Central memory CD8-positive, alpha-beta T cell (primary cell): ENCODE measurements at regions not wholly inside any gene's neighbourhood (a gene's known extent, or its start where the extent isn't known, plus 50 kb on each side); places are given as distances from the start of the nearest gene placed in this dataset.

Experiments used
- ATAC-seq: fragments of 150-1000 bp; cut with Tn5 transposase; replicated peaks from 2 replicates; pipeline ENCODE4 v1.10.0; 2022; ENCODE audit warnings: mild to moderate bottlenecking, moderate FRiP score, moderate number of reproducible peaks; ENCODE audit not compliant: poor library complexity, severe bottlenecking; ENCODE audit errors: extremely low read depth
- DNase-seq, 2 donors: peaks; one replicate each; pipeline ENCODE4 v3.0.0; 2021; ENCODE audit warnings: low spot score in 2 of 2
- H3K27ac Mint-ChIP-seq: one replicate; pipeline ENCODE4 v1.8.0; 2022; ENCODE audit warnings: low read depth, mild to moderate bottlenecking, moderate library complexity, mixed read lengths
- H3K27me3 Mint-ChIP-seq: one replicate; pipeline ENCODE4 v1.8.0; 2022; ENCODE audit warnings: mixed read lengths
- H3K36me3 Mint-ChIP-seq: one replicate; pipeline ENCODE4 v1.8.0; 2022; ENCODE audit warnings: mild to moderate bottlenecking, moderate library complexity, mixed read lengths; ENCODE audit not compliant: insufficient read depth
- H3K4me1 Mint-ChIP-seq: one replicate; pipeline ENCODE4 v1.8.0; 2022; ENCODE audit warnings: mixed read lengths
- H3K4me3 Mint-ChIP-seq: one replicate; pipeline ENCODE4 v1.8.0; 2022; ENCODE audit warnings: mild to moderate bottlenecking, moderate library complexity, mixed read lengths
- H3K9me3 Mint-ChIP-seq: one replicate; pipeline ENCODE4 v1.8.0; 2022; ENCODE audit warnings: mixed read lengths

GRCh38 chr5:35442885-35443639, 174.6 kb upstream of the SPEF2 start:
- H3K9me3 Mint-ChIP-seq: no peaks in the 10 kb centered on the region
- H3K36me3 Mint-ChIP-seq: no peaks in the 10 kb centered on the region
- no peak overlapping the region for H3K27ac Mint-ChIP-seq
- no peak overlapping the region for H3K4me3 Mint-ChIP-seq
- peaks cover 56% of the 10 kb centered on the region for H3K27me3 Mint-ChIP-seq
- DNase-seq: no peak
- no peak for ATAC-seq
- H3K4me1 Mint-ChIP-seq: no peaks in the 10 kb centered on the region

GRCh38 chr5:35440409-35440808, 177.3 kb upstream of the SPEF2 start:
- Mint-ChIP-seq H3K36me3 (no peaks in the 10 kb centered on the region), H3K4me1 (no peaks in the 10 kb centered on the region), H3K27me3 (peaks cover 53% of the 10 kb centered on the region), H3K27ac (no peak overlapping the region), H3K9me3 (no peaks in the 10 kb centered on the region), H3K4me3 (no peak overlapping the region)
- DNase-seq (no peak), ATAC-seq (no peak)

- no peaks in the 10 kb centered on the region for H3K4me1 Mint-ChIP-seq
- H3K36me3 Mint-ChIP-seq: no peaks in the 10 kb centered on the region
- no peak overlapping the region for H3K4me3 Mint-ChIP-seq
- no peaks in the 10 kb centered on the region for H3K9me3 Mint-ChIP-seq
- H3K27ac Mint-ChIP-seq: no peak overlapping the region
- DNase-seq (no peak), ATAC-seq (no peak)
- H3K27me3 Mint-ChIP-seq: peaks cover 53% of the 10 kb centered on the region
Observed at GRCh38 chr5:35438786-35439185, 178.9 kb upstream of the SPEF2 start.

- no peaks in the 10 kb centered on the region for H3K4me1 Mint-ChIP-seq
- H3K36me3 Mint-ChIP-seq: no peaks in the 10 kb centered on the region
- no peaks in the 10 kb centered on the region for H3K9me3 Mint-ChIP-seq
- H3K27me3 Mint-ChIP-seq: peaks cover 53% of the 10 kb centered on the region
- no peak overlapping the region for H3K4me3 Mint-ChIP-seq
- no peak overlapping the region for H3K27ac Mint-ChIP-seq
- ATAC-seq (no peak), DNase-seq (no peak)
Observed at GRCh38 chr5:35438288-35438687, 179.4 kb upstream of the SPEF2 start.

- no peaks in the 10 kb centered on the region for H3K4me1 Mint-ChIP-seq
- no peaks in the 10 kb centered on the region for H3K36me3 Mint-ChIP-seq
- H3K9me3 Mint-ChIP-seq: no peaks in the 10 kb centered on the region
- DNase-seq: no peak
- no peak overlapping the region for H3K27ac Mint-ChIP-seq
- H3K4me3 Mint-ChIP-seq: no peak overlapping the region
- no peak for ATAC-seq
- peaks cover 55% of the 10 kb centered on the region for H3K27me3 Mint-ChIP-seq
Observed at GRCh38 chr5:35436400-35437057, 181.1 kb upstream of the SPEF2 start.

- Mint-ChIP-seq H3K4me1 (no peaks in the 10 kb centered on the region), H3K4me3 (no peak overlapping the region), H3K9me3 (no peaks in the 10 kb centered on the region), H3K36me3 (no peaks in the 10 kb centered on the region), H3K27ac (no peak overlapping the region), H3K27me3 (peaks cover 24% of the 10 kb centered on the region)
- DNase-seq (no peak), ATAC-seq (no peak)
Observed at GRCh38 chr5:35430381-35431162, 187.1 kb upstream of the SPEF2 start.

GRCh38 chr5:35420200-35420599, 189.9 kb upstream of the PRLR start:
- DNase-seq (no peak), ATAC-seq (no peak)
- Mint-ChIP-seq H3K4me3 (no peak overlapping the region), H3K4me1 (no peaks in the 10 kb centered on the region), H3K9me3 (no peaks in the 10 kb centered on the region), H3K36me3 (no peaks in the 10 kb centered on the region), H3K27me3 (peaks cover 43% of the 10 kb centered on the region), H3K27ac (no peak overlapping the region)

- Mint-ChIP-seq H3K36me3 (peaks cover 2% of the 10 kb centered on the region), H3K4me1 (no peaks in the 10 kb centered on the region), H3K27ac (no peak overlapping the region), H3K4me3 (no peak overlapping the region), H3K9me3 (no peaks in the 10 kb centered on the region), H3K27me3 (peaks cover 36% of the 10 kb centered on the region)
- ATAC-seq: no peak
- DNase-seq: no peak
Observed at GRCh38 chr5:35417040-35417439, 186.8 kb upstream of the PRLR start.

- peaks cover 30% of the 10 kb centered on the region for H3K27me3 Mint-ChIP-seq
- ATAC-seq (no peak), DNase-seq (no peak)
- no peak overlapping the region for H3K4me3 Mint-ChIP-seq
- no peaks in the 10 kb centered on the region for H3K4me1 Mint-ChIP-seq
- no peak overlapping the region for H3K27ac Mint-ChIP-seq
- no peaks in the 10 kb centered on the region for H3K9me3 Mint-ChIP-seq
- peaks cover 2% of the 10 kb centered on the region for H3K36me3 Mint-ChIP-seq
Observed at GRCh38 chr5:35416217-35416988, 186.1 kb upstream of the PRLR start.

GRCh38 chr5:35415309-35415708, 185.0 kb upstream of the PRLR start:
- no peaks in the 10 kb centered on the region for H3K4me1 Mint-ChIP-seq
- no peak overlapping the region for H3K27ac Mint-ChIP-seq
- no peak overlapping the region for H3K4me3 Mint-ChIP-seq
- peaks cover 20% of the 10 kb centered on the region for H3K27me3 Mint-ChIP-seq
- H3K36me3 Mint-ChIP-seq: peaks cover 2% of the 10 kb centered on the region
- ATAC-seq (no peak), DNase-seq (no peak)
- no peaks in the 10 kb centered on the region for H3K9me3 Mint-ChIP-seq

GRCh38 chr5:35409361-35409760, 179.1 kb upstream of the PRLR start:
- Mint-ChIP-seq H3K27ac (no peak overlapping the region), H3K36me3 (peaks cover 2% of the 10 kb centered on the region), H3K27me3 (no peaks in the 10 kb centered on the region), H3K4me1 (no peaks in the 10 kb centered on the region), H3K4me3 (no peak overlapping the region), H3K9me3 (no peaks in the 10 kb centered on the region)
- DNase-seq (no peak), ATAC-seq (no peak)

- no peaks in the 10 kb centered on the region for H3K9me3 Mint-ChIP-seq
- peaks cover 2% of the 10 kb centered on the region for H3K36me3 Mint-ChIP-seq
- no peaks in the 10 kb centered on the region for H3K4me1 Mint-ChIP-seq
- DNase-seq (no peak), ATAC-seq (no peak)
- no peak overlapping the region for H3K27ac Mint-ChIP-seq
- H3K27me3 Mint-ChIP-seq: no peaks in the 10 kb centered on the region
- H3K4me3 Mint-ChIP-seq: no peak overlapping the region
Observed at GRCh38 chr5:35408146-35408545, 177.9 kb upstream of the PRLR start.
